HG03103 (cell line): ENCODE measurements at regions not wholly inside any gene's neighbourhood (a gene's known extent, or its start where the extent isn't known, plus 50 kb on each side); places are given as distances from the start of the nearest gene placed in this dataset.
"Not testable (repeated sequence)": the region's sequence is repeated elsewhere in the genome, so short reads cannot be mapped to it uniquely, and the experiment has no call there.

Experiments used
- ATAC-seq: cut with Tn5 transposase; IDR thresholded peaks from one replicate; pipeline ENCODE4 v1.9.1; 2021; ENCODE audit warnings: low read depth; ENCODE audit not compliant: unreplicated experiment

GRCh38 chrX:138880293-138880692, 168.8 kb upstream of the FGF13 start:
- ATAC-seq: not testable (repeated sequence)

DNA sequence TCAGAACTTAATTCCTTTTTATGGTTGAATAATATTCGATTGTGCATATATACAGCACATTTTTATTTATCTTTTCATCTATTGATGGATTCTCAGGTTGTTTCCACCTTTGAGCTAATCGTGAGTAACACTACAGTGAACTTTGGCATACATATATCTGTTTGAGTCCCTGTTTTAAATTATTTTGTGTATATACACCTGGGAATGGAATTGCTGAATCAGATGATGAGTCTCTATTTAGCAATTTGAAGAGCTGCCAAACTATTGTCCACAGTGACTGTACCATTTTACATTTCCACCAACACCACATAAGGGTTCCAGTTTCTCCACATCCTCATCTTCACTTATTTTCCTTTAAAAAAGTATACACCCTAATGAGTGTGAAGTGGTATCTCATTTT, 166.2 kb upstream of the FGF13 start:
- no peak for ATAC-seq

DNA sequence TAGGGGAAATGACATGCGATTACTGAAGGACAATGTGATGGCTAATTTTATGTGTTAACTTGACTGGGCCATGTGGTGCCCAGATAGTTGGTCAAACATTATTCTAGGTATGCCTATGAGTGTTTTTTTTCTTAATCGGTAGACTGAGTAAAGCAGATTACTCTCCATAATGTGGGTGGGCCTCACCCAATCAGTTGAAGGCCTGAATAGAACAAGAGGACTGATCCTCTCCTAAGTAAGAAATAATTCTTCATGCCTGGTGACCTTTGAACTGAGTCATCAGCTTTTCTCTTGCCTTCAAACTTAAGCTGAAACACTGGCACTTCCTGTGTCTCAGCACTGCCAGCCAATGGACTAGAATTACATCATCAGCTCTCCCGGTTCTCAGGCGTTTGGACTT, 164.0 kb upstream of the FGF13 start:
- ATAC-seq: no peak

- ATAC-seq: no peak
Observed at GRCh38 chrX:138874271-138874935, 162.9 kb upstream of the FGF13 start.

GRCh38 chrX:138873640-138874039, 162.1 kb upstream of the FGF13 start:
- ATAC-seq: not testable (repeated sequence)

DNA sequence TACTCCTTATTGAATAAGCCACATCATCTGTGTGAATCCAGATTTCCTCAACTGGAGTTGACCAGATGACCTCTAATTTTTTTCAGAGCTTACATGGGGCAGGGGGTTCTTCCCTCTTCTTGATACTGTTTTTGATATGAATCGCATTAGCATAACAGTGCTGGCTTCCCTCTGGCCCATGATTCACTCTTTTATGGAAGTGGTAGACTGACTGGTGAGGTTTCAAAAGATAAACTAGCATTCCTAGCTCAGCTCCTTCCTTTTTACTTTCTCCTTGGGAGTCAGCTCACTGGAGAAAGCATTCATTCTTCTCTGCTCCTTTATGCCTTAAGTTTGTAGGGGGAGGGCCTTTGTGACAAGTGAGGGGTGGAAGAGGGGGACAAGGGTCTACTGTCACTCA, 161.0 kb upstream of the FGF13 start:
- ATAC-seq: no peak

DNA sequence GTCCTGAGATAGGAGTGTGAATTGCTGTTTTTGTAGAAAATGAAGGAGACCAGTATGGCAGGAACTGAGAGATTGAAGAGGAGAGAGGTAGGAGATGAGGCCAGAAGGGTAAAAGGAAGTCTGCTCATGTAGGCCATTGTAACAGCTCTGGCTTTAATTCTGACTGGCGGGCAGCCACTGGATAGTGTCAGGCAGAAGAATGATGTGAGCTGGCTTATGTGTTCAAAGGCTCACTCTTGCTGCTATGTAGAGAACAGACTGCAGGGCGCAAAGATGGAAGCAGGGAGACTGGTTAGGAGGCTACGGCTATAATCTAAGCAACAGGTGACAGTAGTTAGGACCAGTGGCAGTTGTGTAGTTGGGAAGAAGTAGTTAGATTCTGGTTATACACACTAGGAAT, 160.2 kb upstream of the FGF13 start:
- no peak for ATAC-seq

DNA sequence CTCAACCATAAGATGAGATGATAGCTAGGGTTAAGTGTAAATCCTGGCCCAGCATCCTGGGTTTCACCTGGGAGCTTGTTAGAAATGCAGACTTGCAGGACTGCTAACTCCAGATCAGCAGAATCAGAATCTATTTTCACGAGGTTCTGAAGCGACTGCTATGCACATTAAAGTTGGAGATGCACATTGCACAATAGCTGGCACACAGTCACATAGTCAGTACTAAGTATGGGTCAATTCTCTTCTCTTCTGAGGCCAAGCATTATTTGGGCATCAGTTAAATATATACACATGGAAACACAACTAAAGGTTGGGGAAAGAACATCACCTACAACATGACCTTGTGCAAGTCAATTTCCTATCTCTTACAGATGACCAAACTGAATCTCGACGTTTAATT, 155.1 kb upstream of the FGF13 start:
- no peak for ATAC-seq

GRCh38 chrX:138865093-138865649, 153.7 kb upstream of the FGF13 start:
- ATAC-seq: no peak

DNA sequence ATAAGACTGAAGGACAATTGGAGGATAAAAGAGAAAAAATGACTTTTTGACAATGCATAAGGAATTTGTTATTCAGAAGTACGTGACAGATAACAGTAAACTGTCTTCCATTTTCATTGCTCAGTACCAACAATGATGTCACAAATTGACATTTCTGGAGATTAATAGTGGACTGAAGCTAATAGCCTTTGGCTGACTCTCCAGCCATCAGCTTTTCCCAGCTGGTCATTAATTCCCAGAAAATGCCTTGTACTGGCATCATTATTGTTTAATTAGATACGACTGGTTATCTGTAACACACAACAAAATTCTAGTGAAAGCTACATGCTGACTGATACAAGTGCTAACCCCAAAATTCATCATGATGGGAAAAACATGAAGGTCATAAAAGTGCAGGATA, 147.9 kb upstream of the FGF13 start:
- no peak for ATAC-seq

- ATAC-seq: no peak
Observed at GRCh38 chrX:138858951-138859350, 147.4 kb upstream of the FGF13 start.

DNA sequence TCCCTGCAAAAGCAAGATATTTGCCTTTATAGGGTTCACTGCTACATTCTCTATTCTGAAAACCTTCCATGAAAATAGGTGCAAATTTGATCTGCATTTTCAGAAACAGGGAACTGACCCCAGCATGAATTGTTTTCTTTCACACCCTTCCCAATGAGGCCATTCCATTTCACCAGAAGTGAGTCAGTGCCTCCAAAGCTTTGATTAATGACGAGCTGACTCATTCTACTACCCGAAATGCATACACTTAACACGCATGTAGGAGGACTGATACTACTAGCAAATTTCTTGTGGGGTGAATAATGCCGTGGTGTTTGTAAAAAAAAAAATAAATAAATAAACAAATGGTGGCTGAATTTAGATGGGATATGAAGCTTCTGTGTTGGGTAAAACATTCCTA, 146.9 kb upstream of the FGF13 start:
- ATAC-seq: no peak

DNA sequence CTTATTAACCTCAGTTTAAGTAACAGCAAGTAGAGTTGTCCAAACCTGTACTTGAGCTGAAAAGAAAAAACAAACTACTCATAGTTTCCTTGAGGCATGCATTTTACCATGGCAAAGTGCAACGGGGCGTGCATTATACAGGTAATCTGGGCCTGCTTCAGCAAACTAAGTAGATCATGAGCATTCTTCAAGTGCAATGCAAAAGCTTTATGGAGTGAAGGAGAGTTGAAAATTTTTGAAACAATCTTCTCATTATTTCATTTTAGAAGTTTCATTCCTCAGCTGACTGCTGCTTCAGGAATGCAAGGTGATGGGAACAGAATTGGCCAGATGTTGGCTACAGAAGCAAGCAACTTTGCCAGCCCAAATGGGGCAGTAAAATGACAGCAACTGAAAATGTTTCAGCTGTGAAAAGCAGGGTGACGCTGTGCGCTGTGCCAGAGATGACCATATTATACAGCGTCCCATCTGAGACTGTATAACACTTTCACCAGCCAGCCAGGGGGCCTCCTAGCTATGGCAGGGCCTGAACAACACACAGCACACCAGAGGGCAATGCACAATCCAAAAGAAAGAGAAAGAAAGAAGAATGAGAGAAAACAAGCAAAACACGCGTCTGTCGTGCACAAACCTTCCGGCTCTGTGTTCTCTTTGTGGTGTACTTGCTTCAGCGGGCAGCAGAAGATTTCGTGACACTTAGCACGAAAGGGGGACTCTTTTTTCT, 145.5 kb upstream of the FGF13 start:
- ATAC-seq: no peak

- ATAC-seq: no peak
Observed at GRCh38 chrX:138853936-138854335, 142.4 kb upstream of the FGF13 start.

GRCh38 chrX:138849521-138849920, 138.0 kb upstream of the FGF13 start:
- no peak for ATAC-seq

GRCh38 chrX:138847930-138848329, 136.4 kb upstream of the FGF13 start:
- no peak for ATAC-seq

DNA sequence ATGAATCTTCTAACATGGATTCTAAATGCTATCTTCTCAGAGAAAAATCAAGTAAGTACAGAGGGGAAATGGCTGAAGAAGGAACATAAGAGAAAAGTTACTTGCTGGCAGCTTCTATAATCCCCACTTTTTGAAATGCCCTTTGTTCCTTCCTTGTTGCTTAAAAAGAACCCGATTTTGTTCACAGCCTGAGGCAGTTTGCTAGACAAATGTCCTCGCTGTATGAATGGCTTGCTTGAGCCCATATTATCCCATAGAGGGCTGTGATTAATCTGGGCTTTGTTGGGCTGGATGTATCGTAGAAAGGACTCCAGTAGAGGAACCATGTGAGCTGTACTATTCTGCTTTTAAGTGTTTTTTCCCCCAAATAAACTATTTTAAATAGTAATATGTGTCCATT, 134.3 kb upstream of the FGF13 start:
- ATAC-seq: no peak

DNA sequence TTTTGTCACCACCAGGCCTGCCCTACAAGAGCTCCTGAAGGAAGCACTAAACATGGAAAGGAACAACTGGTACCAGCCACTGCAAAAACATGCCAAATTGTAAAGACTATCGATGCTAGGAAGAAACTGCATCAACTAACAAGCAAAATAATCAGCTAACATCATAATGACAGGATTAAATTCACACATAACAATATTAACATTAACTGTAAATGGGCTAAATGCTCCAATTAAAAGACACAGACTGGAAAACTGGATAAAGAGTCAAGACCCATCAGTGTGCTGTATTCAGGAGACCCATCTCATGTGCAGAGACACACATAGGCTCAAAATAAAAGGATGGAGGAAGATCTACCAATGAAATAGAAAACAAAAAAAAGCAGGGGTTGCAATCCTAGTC, 95.9 kb upstream of the FGF13 start:
- ATAC-seq: not testable (repeated sequence)

DNA sequence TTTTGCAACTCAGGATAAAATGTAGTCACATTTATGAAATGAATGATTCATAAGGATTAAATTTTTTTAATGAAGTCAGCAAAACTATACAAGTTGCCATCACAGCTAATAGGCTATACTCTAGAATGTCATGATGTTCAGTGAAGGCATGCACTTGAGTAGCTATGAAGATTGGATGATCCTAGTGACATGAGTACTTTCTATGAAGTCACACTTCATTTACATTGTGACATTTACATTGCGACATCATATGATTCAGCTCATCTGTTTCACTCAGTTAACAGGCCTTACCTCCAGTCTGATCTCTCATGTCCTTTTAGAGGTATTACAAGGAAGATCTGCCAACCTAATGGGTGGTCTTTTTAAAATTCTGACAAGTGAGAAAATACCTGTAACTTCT, 82.7 kb upstream of the FGF13 start:
- ATAC-seq: no peak

DNA sequence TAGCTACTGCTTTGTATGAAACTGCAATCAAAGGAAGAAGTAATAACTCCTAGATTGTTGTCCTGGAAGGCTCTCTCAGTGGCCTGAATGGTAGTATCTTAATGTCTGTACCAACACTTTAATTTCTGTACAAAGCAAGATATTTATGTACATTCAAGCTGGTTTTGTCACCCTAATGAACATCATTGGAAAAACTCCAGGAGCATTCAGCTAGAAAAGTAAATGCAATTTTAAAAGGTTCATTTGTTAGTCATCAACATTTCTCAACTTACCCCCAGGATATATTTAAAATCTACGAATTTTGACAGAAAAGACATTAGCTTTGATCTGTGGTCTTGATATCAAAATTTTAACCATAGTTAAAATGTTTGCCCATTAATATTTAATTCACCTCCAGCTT, 80.0 kb upstream of the FGF13 start:
- no peak for ATAC-seq

- no peak for ATAC-seq
Observed at GRCh38 chrX:138788771-138789170, 77.3 kb upstream of the FGF13 start.

DNA sequence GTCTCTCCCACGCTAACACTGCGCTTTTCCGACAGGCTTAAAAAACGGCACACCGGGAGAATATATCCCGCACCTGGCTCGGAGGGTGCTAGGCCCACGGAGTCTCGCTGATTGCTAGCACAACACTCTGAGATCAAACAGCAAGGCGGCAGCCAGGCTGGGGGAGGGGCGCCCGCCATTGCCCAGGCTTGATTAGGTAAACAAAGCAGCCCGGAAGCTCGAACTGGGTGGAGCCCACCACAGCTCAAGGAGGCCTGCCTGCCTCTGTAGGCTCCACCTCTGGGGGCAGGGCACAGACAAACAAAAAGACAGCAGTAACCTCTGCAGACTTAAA, 67.0 kb upstream of the FGF13 start:
- ATAC-seq: not testable (repeated sequence)
